Stimulated activated CD4-positive, alpha-beta T cell treated with anti-CD3 and anti-CD28 coated beads, Interleukin-4, amount 100 ng/mL, for 1 hour (primary cell): ENCODE measurements at regions not wholly inside any gene's neighbourhood (a gene's known extent, or its start where the extent isn't known, plus 50 kb on each side); places are given as distances from the start of the nearest gene placed in this dataset.
A peak's percentile ranks its signal among the peaks of the same experiment; 100 is the strongest.
"Not testable (repeated sequence)": the region's sequence is repeated elsewhere in the genome, so short reads cannot be mapped to it uniquely, and the experiment has no call there.

Source experiments
- DNase-seq: peaks from one replicate; pipeline ENCODE4 v3.0.0-alpha.2; 2020

DNA sequence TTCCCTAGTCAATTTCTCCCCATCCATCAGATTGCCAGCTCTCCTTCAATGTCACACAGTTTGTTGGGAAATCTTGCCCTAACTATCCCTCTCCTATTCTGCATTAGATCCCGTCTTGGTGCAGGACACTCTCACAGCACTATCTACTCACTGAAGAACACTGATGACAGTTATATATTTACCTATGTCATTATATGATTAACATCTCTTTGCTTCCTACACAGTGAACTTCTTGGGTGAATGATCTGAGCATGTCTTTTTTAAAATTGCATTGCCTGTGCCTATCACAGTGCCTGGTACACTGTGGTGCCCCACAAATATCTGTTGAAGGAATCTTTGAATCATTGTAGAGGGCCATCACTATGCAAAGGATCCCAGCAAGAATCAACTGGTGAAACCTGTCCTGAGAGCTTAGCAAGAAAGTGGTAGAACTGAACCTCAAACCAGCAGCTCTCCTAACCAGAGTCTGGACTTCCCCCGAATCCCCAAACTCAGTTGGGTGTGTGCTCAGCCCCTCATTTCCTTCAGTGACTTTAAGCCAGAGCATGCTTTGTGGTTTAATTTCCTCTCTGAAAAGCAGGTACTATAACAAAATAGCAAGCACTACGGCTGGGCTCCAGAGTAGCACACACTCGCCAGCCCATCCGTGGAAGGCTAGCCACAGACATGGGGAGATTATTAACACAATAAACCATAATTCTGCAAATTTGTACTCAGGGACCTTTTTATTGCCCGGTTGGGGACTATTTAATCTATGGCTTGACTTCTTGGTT, 680.7 kb upstream of the SALL1 start:
- no peak for DNase-seq

DNA sequence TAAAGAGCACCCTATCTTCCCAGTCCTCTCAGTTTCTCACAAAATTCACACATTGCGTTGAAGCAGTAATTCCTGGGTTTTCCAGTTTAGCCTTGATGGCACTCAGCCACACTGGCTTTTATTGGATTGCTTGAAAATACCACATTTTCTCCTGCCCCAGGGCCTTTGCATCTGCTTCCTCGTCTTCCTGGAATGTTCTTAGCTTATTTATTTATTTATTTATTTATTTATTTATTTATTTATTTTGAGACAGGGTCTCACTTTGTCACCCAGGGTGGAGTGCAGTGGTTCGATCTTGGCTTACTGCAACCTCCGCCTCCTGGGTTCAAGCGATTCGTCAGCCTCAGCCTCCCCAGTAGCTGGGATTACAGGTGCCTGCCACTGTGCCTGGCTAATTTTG, 680.0 kb upstream of the SALL1 start:
- not testable (repeated sequence) for DNase-seq

DNA sequence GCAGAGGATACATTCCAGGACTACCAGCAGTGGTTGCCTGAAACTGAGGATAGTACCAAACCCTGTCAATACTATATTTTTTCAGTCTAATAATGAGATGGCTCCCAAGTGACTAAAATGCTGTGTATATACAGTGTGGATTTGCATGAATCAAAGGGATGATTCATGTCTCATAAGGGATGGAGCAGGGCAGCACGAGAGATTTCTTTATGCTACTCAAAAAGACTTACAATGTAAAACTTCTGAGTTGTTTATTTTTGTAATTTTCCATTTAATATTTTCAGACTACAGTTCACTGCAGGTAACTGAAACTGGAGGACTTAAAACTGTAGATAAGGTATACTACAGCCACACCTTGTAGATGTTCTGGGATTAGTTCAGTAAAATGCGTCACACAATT, 674.7 kb upstream of the SALL1 start:
- no peak for DNase-seq

DNA sequence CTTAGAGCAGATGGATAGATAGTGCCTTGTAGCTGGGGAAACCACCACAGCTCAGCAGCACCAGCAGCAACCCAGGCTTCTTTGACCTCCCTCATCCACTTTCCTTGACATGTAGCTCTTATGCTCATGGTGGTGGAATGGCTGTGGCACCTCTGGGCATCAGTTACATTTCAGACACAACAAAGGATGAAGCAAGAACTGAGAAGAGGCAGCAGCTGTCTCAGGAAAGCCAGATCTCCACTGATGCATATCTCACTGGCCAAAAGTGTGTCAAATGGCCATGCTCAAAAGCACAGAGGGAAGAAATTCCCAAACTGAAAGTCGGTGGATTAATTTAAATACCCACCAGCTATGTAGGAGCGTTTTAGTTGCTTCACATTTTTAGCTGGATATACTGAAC, 671.4 kb upstream of the SALL1 start:
- DNase-seq = no peak

DNA sequence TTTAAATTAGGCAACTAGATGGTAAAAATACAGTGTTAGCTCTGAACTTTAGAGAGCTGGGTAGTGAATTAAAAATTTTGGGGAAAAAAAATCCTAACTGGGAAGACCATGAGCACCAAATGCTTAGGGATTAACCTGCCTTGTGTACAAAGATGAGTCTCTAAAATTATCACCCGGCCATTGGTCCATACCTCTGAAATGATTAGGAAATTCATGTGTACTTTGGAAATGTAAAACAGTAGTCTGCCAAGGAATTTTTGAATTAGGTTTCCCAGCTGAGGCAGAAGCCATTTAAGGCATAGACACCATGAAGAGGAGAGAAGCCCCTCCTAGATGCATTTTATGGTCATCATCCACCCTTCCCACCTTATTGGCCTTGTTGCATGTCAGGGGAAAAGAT, 670.5 kb upstream of the SALL1 start:
- no peak for DNase-seq

DNA sequence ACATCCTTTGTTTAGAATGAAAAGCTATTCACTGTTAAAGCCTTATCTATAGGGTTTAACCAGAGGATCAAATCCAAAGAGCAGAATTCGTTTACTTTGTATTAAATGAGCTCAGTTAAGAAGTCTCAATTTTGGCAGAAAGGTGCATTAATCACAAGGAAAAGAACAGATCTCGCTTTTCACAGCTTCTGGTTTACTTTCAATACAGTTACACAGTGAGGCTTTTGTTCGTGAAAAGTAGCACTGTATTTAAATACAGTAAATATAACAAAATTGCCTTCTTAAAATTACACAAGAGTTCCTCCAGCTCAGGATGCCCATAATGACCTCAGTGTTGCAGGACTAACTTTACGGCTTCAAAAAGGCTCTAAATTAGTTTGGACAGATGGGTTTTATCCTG, 669.1 kb upstream of the SALL1 start:
- DNase-seq = no peak

DNA sequence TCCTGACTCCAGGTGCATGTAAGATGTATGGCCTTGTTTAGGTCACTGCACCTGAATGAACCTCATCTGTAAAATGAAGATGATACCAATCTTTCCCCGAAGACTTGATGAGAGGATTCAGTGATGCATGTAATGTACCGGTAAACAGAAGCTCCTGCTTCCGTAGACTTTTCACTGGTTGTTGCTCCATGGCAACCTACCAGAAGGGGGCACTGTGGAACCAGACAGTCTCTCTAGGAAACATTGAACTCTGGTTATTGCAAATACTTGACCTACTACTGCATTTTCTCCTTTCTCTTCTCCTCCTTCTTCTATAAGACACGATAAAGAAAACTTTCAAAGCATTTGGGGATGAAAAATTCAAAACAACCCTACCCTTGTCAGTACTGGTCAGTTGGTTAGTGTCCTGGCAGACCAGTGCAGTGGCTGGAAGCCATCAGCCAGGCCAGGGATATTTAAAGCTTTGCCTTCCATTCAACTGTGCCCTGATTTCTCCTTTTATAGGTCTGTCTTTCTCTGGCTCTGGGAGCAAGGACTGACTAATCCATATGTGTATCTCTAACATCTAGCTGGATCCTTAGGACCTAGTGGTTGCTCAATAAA, 667.4 kb upstream of the SALL1 start:
- no peak for DNase-seq

DNA sequence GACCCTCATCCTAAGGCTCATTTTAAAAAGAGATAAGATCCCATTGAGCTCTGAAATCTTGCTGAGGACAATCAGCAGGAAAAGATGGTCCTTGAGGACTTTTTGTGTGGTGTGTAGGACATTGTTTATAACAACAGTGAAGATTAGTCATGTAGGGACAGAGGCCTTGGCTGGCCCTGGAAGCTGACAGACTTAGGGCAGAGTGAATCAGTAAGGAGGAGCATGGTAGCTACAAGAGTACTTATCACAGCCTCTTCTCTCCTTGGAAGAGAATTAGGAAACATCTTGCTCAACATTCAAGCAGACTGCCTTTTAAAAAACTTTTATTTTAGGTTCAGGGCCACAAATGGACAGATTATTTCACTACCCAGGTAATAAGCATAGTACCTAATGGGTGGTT, 665.9 kb upstream of the SALL1 start:
- no peak for DNase-seq

DNA sequence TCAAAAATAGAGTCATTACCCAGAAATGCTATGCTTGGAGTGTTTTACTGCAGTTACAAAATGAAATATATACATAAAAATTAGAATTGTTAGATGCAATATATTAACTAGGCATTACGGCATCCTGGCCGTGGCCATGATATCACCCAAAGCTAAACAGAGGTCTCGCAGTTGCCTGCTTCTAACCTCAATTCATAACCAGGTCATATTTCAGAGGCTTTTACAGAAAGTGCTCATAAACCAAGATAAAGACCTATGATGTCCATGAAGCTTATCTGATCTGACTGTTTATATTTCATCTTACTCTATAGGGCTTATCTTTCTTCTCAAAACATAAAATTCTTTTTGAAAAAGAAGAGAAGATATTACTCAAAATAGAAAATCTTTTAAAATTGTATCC, 664.5 kb upstream of the SALL1 start:
- DNase-seq = no peak

DNA sequence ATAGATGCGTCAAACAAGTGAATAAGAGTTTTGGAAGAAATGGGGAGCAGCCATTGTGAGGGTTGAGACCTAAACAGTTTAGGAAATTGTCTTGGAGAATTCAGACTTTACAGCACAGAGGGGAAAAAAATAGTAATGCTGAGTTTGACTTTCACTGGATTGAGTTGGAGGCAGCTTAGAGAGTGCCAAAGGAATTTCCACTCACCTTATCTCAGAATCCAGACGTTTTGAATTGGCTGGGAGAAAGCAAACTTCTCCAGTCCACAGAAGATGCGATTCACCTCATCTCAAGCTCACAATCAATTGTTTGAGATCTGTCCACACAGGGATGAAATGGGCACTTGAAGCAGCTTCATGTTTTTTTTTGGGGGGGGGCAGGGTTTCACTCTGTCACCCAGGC, 663.5 kb upstream of the SALL1 start:
- no peak for DNase-seq

DNA sequence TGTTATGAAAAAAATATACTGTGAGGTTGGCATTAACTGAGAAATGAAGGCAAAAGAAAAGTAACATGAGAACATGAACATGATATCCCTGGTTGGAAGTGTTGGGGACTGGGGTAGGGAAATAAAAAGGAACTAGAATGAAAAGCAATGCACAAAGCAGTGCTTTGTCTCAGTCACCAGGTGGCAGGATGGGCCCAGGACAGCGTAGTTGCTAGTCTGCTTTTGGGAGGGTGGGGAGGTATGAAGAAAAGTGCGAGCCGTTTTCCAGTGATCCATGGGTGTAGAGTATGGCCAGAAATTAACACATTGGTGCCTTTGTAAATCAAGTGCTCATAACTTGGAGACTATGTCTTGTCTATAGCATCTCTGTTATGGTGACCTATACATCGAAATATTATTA, 662.5 kb upstream of the SALL1 start:
- DNase-seq = no peak

DNA sequence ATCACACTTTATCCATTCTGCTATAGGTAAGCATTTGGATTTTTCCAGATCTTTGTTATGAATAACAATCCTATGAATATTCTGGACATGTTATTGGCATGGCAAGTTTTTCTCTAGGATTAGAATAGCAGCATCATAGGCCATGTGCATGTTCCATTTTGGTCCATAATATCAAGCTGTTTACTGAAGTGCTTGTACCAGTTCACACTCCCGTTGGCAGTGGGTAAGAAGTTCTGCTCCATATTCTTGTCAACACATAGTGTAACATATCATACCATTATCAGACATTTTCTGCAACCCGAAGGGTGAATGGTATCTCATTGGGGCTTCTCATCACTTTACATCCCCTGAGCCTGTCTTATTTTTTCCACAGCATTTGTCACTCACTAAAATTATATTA, 661.9 kb upstream of the SALL1 start:
- no peak for DNase-seq

DNA sequence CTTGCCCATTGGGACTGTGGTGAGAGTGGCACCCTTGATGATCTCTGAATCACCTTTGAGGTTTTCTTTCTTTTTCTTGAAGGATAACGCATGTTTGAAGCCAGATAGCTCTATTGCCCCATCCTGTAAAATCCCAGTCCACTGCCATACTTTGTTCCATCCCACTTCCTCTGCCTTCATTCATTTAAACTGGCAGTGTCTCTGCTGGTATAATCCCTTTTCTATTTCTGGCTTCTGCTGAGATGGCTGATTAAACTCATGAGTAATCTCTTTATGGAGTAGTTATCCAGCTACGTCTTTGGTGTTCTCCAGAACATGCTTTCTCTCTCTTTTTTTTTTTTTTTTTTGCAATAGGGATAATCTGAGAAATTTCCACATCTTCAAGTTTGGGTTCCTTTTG, 656.5 kb upstream of the SALL1 start:
- no peak for DNase-seq

DNA sequence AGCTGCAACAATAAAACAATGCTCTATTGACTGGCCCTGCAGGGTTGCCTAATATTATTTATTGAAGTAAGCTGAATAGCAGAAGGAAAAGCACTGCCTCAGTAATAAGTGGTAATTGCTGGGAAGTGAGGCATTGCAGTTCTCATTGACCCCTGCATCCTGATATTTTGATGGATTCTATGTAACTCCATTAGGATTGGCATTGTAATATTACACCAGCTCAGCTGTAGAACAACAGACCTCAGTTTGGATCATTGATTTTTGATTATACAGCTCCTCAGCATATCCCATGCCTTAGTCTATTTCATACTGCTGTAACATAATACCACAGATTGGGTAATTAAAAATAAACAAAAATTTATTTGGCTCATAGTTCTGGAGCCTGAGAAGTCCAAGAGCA, 650.6 kb upstream of the SALL1 start:
- DNase-seq = no peak

DNA sequence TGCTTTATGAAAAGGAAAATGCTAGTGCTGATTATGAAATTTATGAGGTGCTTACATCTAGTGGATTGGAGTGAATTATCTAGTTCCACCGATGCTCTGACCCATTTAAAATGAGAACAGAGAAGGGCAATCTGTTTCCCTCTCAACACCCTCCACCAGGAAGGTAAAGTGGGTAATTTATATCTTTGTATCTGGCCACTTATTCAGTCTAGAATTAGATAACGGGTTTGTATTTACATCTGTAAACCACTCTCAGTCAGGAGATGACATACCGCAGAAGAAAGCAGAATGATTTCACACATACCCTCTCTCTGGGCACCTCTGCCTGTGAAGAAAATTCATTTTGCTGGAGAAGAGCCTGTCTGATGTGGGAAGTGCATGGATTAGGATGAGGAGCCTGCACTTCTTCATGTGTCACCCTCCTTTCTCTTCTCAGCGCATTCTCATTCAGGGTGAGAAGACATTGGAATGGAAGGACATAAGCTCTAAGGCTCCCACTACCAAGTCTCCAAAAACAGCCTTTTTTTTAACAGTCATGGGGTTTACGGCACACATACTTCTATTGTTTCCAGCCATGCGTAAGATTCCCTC, 646.7 kb upstream of the SALL1 start:
- no peak for DNase-seq

DNA sequence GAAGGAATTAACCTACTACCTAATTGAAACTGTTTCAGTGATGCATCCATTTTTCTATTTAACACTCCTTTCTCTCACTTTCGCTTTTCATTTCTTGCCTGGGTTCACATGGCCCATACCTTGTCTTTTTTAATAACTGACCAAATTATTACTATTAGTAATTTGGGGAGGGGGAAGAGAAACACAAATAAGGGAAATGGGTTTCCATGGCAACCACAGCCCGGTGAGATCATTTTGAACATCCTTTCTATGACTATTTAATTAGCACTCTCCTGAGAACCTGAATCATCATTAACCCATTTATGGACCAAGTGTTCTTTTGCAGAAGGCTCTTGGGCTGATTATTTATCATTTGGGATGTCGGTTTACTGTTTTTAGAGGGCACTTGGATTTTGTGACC, 628.2 kb upstream of the SALL1 start:
- DNase-seq = no peak

DNA sequence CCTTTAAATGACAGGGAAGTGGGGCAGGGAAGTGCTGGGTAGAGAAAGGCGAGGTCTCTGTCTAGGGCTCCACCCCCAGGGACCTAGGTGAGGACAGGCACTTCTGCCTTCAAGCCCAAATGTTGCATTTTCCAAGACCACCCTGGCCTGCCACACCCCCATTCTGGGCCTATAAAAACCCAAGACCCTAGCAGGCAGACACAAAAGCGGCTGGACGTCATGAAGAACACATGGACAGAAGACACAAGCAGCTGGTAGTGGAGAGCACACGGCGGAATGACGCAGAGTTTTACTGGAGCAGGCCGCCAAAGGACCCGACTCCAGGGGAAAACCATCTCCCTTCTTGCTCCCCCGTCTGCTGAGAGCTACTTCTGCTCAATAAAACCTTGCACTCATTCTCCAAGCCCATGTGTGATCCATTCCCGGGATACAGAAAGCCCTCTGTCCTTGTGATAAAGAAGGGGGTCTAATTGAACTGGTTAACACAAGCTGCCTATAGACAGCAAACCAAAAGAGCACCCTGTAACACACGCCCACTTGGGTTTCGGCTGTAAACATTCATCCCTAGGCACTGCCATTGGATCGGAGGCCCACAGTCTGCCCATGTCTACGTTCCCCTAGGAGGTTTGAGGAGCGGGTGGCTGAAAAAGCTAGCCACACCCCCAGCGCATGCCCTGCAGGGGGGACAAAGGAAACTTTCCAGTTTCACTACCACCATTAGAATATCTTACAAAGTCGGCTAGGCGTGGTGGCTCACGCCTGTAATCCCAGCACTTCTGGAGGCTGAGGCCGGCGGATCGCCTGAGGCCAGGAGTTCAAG, 622.2 kb upstream of the SALL1 start:
- no peak for DNase-seq

DNA sequence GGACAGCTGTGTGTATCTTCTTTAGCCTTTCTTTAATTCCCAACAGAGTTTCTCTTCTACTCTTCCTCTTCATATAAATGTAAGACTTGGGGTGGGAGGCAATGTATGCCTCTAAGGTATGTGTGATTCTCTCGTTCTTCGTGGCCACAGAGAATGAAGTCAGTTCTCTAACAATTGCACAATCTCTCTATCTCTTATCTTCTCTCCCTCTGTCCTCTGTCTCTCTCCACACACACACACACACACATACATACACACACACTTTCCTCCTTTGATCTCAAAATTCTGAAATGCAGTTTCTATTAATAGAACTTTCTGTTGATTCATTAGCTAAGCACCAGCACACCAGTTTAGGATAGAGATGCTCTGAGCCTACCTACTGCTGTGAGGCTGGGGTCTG, 615.7 kb upstream of the SALL1 start:
- no peak for DNase-seq

DNA sequence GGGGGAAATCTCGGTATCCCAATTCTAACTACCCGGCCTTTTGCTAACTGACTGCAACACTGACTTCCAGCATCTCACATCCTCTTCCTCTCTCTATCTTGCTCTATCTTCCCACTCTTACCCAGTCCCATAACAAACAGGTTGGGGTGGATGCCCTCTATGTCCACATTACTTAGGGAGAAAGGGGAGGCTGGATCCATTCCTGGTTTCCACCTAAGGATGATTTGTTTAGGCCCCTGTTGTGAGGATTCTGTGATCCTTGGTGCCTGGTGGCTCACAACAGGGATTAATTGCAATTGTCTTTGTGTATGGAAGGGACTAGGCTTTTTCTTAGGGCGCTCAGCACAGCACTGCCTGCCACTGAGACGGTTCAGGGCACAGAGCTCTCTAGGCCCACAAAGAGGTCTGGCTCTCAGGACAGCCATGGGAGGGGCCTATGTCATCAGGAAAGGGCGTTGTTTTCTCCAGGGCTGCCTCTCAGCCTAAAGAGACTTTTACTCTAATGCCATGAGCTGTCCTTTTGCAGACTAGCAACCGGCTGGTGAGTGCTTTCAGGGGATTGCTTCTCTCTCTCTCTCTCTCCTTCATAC, 612.1 kb upstream of the SALL1 start:
- DNase-seq = no peak

DNA sequence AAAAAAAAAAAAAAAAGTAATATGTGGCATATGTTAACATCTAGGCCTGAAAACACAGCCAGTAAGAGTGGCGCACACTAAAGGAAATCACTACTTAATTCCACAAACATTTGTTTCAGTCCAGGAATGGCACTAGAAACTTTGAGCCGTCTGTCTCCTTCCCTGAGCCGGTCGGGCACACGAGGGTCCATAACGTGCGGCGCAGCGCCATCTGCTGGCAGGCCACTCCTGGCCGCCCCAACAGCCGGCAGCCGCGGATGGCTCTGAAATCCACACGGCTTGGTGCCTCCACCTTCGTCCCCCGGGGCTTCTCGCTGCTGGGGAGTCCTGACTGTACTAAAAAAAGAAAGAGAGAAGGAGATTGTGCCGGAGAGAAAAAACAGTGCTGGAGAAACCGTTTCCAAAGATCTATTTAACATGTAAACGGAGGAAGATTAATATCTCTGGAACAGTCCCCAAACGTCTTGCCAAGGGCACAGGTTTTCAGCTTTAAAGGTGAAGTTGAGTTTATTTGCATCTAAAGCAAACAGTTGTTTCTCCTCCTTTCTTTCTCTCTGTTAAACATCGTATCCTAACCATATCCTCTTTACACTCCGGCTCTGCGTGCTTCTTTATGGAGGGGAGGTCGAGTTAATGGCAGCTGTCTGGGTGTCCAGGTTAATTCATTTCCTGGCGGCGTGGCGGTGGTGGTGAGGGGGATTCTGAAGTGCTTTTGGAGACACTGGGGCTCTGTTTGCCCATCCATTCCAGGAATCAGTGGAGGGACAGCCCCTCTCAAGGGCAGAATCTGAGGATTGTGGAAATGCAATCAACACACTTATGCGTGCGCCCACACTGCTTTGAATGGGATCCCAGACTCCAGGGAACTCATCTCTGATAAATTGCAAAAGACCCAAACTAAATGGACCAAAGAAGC, 611.3 kb upstream of the SALL1 start:
- DNase-seq = peak; percentile 40

DNA sequence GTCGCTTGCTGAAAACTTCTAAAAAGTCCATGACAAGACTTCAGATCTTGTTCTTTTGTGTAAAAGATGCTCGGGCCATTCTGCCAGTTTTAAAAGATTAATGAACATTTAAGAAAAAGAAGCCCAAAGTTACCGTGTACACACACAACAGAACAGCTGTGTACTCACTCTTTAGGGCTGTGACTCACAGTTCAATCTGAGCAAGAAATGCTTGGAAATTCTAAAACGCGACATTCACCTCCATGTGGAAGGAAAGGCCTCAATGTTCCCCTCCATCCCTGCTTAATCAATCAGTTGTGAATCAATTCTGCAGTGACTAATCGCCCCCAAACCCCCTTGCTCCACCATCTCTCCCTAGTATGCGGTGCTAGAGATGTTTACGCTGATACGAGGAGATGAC, 609.9 kb upstream of the SALL1 start:
- no peak for DNase-seq

DNA sequence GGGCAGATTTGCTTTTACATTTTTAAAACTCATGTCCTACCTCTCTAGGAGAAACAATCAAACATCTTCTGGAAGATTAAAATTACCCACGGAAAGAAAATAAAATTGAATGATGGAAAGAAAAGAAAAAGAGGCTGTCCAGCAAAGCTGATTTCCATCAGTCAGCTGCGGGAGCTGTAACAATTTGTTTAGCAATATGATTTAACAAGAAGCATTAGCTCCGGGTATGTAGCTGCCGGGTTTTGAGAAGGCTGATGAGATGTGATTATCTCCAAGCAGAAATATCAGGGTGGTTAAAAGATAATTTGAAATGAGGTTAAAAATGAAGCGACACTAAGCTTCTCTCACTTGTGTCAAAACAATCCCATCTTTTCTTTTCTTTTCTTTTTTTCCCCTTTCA, 608.9 kb upstream of the SALL1 start:
- DNase-seq = no peak
